ENCODE measurements at regions not wholly inside any gene's neighbourhood (a gene's known extent, or its start where the extent isn't known, plus 50 kb on each side); places are given as distances from the start of the nearest gene placed in this dataset.

GRCh38 chr20:11389186-11389585, 528.5 kb upstream of the BTBD3 start:
- H2AK5ac ChIP-seq (ENCODE audit: low read depth, low read length) = no peak overlapping the region
- no peaks in the 10 kb centered on the region for H4K20me1 ChIP-seq (replicated peaks in 1 of 2; ENCODE audit: control insufficient read depth in 1 of 2, insufficient read depth in 2 of 2, low read length in 2 of 2)
- no peak overlapping the region for H3K4ac ChIP-seq (replicated peaks; ENCODE audit: insufficient read length, low read depth, low read length)
- H3K14ac ChIP-seq (ENCODE audit: insufficient read length) = no peak overlapping the region
- H2BK120ac ChIP-seq (replicated peaks; ENCODE audit: low read depth, low read length) = no peak overlapping the region
- H3K79me1 ChIP-seq (ENCODE audit: low read depth, low read length) = no peaks in the 10 kb centered on the region
- H3K4me2 ChIP-seq (ENCODE audit: insufficient read depth in 1 of 2, low read depth in 2 of 2, low read length in 2 of 2) = no peak overlapping the region
- H4K8ac ChIP-seq (ENCODE audit: extremely low read depth, insufficient read depth, low read length) = no peak overlapping the region
- H3K9me3 ChIP-seq (ENCODE audit: insufficient read depth in 2 of 2, low read depth in 1 of 2, low read length in 1 of 2) = no peaks in the 10 kb centered on the region
- H2AFZ ChIP-seq (ENCODE audit: low read length) = no peak overlapping the region
- no peak overlapping the region for H2BK20ac ChIP-seq (ENCODE audit: low read length)
- no peak overlapping the region for H3K56ac ChIP-seq (replicated peaks; ENCODE audit: insufficient read length, low read depth, low read length)
- H2BK15ac ChIP-seq (ENCODE audit: low read length) = no peak overlapping the region
- H3K4me1 ChIP-seq (replicated peaks in 1 of 4; ENCODE audit: control insufficient read depth in 3 of 4, insufficient read depth in 4 of 4, low read length in 3 of 4) = no peaks in the 10 kb centered on the region
- no peak overlapping the region for H4K91ac ChIP-seq (replicated peaks; ENCODE audit: insufficient read length, low read length)
- no peak overlapping the region for H3K23ac ChIP-seq (ENCODE audit: insufficient read length)
- no peaks in the 10 kb centered on the region; the same call in 1 of the 2 replicates for H3K23me2 ChIP-seq (ENCODE audit: low read depth, low read length)
- no peak overlapping the region for H3K18ac ChIP-seq (ENCODE audit: extremely low read depth, low read length)
- no peaks in the 10 kb centered on the region for H3K36me3 ChIP-seq (ENCODE audit: control insufficient read depth in 2 of 4, insufficient read depth in 4 of 4, low read length in 3 of 4)
- H2BK12ac ChIP-seq (ENCODE audit: low read depth, low read length) = no peak overlapping the region
- H3K4me3 ChIP-seq (ENCODE audit: extremely low read depth in 1 of 4, insufficient read depth in 2 of 4, low read depth in 3 of 4, low read length in 4 of 4) = no peak overlapping the region
- H3K9ac ChIP-seq (replicated peaks in 1 of 4; ENCODE audit: extremely low read depth in 1 of 4, low read depth in 3 of 4, low read length in 3 of 4) = no peak overlapping the region
- H3K27me3 ChIP-seq (replicated peaks in 1 of 4; ENCODE audit: control insufficient read depth in 3 of 4, extremely low read depth in 1 of 4, insufficient read depth in 3 of 4, low read length in 3 of 4) = peaks cover 0 to 1% (median 0%) of the 10 kb centered on the region in 4 experiments; a peak in 1 of 7 replicates
- CTCF ChIA-PET (ENCODE audit: partially characterized antibody) = no interaction called here
- POLR2A ChIA-PET (ENCODE audit: partially characterized antibody) = no interaction called here
- no peak overlapping the region for H2BK5ac ChIP-seq (ENCODE audit: low read depth, low read length)
- DNase-seq (ENCODE audit: low read depth in 1 of 2, low spot score in 2 of 2) (no peak), FAIRE-seq (no peak)
- no peaks in the 10 kb centered on the region for H3K79me2 ChIP-seq (ENCODE audit: control insufficient read depth in 1 of 2, insufficient read depth in 2 of 2, low read length in 2 of 2)
- no peak overlapping the region for H4K5ac ChIP-seq (ENCODE audit: insufficient read length, low read depth, low read length)
- H3K27ac ChIP-seq (ENCODE audit: low read depth, low read length) = no peak overlapping the region
- TF ChIP-seq NANOG (IDR thresholded peaks at IDR 0.05; ENCODE audit: insufficient read depth, low read depth, low read length, poor library complexity, severe bottlenecking) (no peak), KDM4A (IDR thresholded peaks at IDR 0.05; ENCODE audit: low read depth, low read length, severe bottlenecking) (no peak)

Data from H1 (cell line).